Stomach (tissue), 8 donors: ENCODE measurements at regions not wholly inside any gene's neighbourhood (a gene's known extent, or its start where the extent isn't known, plus 50 kb on each side); places are given as distances from the start of the nearest gene placed in this dataset.

Experiments used
- DNase-seq, 2 donors: peaks; one replicate each; pipeline versions ENCODE4 v3.0.0 to v3.0.0-alpha.2; 2013 to 2019
- H3K27ac ChIP-seq, 5 donors: fragments of 200-600 bp in 4 of 5; sonication (generic) in 4 of 5; one replicate each; pipeline ENCODE4 v1.5.1; 2013 to 2019; ENCODE audit warnings: mild to moderate bottlenecking in 1 of 5, moderate library complexity in 1 of 5
- H3K27me3 ChIP-seq, 3 donors: fragments of 200-600 bp; sonication (generic); one replicate each; pipeline ENCODE4 v1.5.1; 2017 to 2019; ENCODE audit warnings: mixed run types in 1 of 3
- H3K36me3 ChIP-seq, 4 donors: fragments of 200-600 bp; sonication (generic); 1 replicate in 3 of 4; 2 replicates in 1 of 4; pipeline ENCODE4 v1.5.1; 2016 to 2019
- H3K4me1 ChIP-seq, 4 donors: fragments of 200-600 bp; sonication (generic); one replicate each; pipeline ENCODE4 v1.5.1; 2016 to 2019
- H3K4me3 ChIP-seq, 4 donors: fragments of 200-600 bp; sonication (generic) in 3 of 4; one replicate each; pipeline ENCODE4 v1.5.1; 2016 to 2019; ENCODE audit warnings: mild to moderate bottlenecking in 1 of 4
- H3K9me3 ChIP-seq, 4 donors: fragments of 200-600 bp; sonication (generic); one replicate each; pipeline ENCODE4 v1.5.1; 2016 to 2019
- CTCF ChIP-seq, 7 experiments: fragments of 450-650 bp in 4 of 7; fragments of 200-600 bp in 3 of 7; sonication (generic) in 3 of 7; IDR thresholded peaks; one replicate each; pipeline ENCODE4 v1.5.1; 2016 to 2019; ENCODE audit warnings: antibody characterized with exemption in 7 of 7, control low read depth in 2 of 7, mild to moderate bottlenecking in 1 of 7
- EP300 ChIP-seq: sonication (generic); formaldehyde crosslinking; IDR thresholded peaks from one replicate; pipeline ENCODE4 v1.6.1; 2017; ENCODE audit warnings: antibody characterized with exemption
- POLR2A ChIP-seq, 4 donors: fragments of 450-650 bp; IDR thresholded peaks; one replicate each; pipeline ENCODE4 v1.6.1; 2016; ENCODE audit warnings: antibody characterized with exemption in 4 of 4, control low read depth in 2 of 4, mild to moderate bottlenecking in 1 of 4, moderate library complexity in 1 of 4
- POLR2AphosphoS5 ChIP-seq, 3 donors: sonication (generic); formaldehyde crosslinking; IDR thresholded peaks; one replicate each; pipeline ENCODE4 v1.6.1; 2016; ENCODE audit warnings: antibody characterized with exemption in 3 of 3
- WGBS, 5 donors: extraction: QIAGEN DNeasy Blood & Tissue Kit in 3 of 5; methylation state at CpG; one replicate each; pipeline versions ENCODE4 v1.1.5 to v1.1.7; 2013 to 2018; 5-methylcytosine and 5-hydroxymethylcytosine counted together
- intact Hi-C: fragments of 100-400 bp; cut with DNase I; formaldehyde crosslinking; loops from one replicate; pipeline ENCODE4 v1.15.1; 2023; ENCODE audit warnings: low total_unique reads
- donor health status: healthy with polysubstance abuse.
- donor health status: Bipolar disorder and iron deficiency.
- donor health status: healthy.

DNA sequence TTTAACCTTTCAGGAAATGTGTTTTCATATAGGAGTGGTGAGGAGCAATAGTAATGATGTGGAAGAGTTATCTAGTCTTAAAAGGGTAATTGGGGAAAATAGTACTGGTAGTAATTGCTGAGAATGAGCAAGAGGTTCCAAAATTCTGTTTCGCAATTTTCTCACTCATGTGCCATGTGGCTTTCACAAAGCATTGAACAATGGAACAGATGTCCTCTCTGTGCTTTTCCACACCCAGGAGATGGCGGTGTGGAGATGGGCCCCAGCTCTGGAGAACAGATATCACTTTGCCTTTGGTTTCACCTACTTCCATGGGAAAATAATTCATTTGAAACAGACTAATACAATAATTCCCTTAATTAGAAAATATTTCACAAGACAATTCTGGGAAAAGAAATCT is 170.0 kb upstream of the SLC10A2 start:
- 86 to 92% (median 90%) methylated on average over 2 of the region's 2 CpGs for WGBS, 5 donors
- Histone ChIP-seq H3K4me1 (no peaks in the 10 kb centered on the region), H3K36me3 (no peaks in the 10 kb centered on the region), H3K27ac (no peak overlapping the region), H3K9me3 (peaks cover 0 to 14% (median 0%) of the 10 kb centered on the region in 4 donors), H3K27me3 (no peaks in the 10 kb centered on the region), H3K4me3 (no peak overlapping the region)
- no peak for DNase-seq
- intact Hi-C loops = no loop called here
- TF ChIP-seq POLR2AphosphoS5 (IDR thresholded peaks at IDR 0.05) = no peak
- TF ChIP-seq EP300 = no peak
- no peak for TF ChIP-seq CTCF (IDR thresholded peaks at IDR 0.05)
- TF ChIP-seq POLR2A (IDR thresholded peaks at IDR 0.05) = no peak

DNA sequence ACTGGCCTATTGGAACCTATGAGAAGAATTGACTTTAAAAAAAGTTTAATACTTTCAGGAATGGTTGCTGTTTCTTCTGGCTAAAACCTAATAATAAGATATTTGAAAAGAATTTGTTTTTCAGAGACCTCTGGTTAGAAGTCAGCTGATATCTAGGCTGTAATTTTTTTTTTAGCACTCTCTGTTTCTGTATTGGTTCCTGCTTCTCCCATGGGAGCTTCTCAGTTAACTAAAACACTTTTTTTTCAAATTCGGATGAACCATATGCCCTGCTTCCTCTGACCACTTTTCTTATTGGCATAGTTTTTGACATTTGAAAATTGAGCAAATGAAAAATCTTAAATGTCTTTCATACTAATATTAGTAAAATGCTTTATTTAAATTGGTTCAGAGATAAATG is 163.5 kb upstream of the SLC10A2 start:
- peaks cover 0 to 30% (median 6%) of the 10 kb centered on the region in 4 donors for H3K9me3 ChIP-seq
- DNase-seq = no peak
- H3K4me1 ChIP-seq = no peaks in the 10 kb centered on the region
- H3K4me3 ChIP-seq = no peak overlapping the region
- intact Hi-C loops = no loop called here
- TF ChIP-seq EP300 (no peak), CTCF (IDR thresholded peaks at IDR 0.05) (no peak), POLR2AphosphoS5 (IDR thresholded peaks at IDR 0.05) (no peak), POLR2A (IDR thresholded peaks at IDR 0.05) (no peak)
- WGBS, 5 donors = 77 to 93% (median 83%) methylated on average over 1 of the region's 1 CpG
- H3K27me3 ChIP-seq = no peaks in the 10 kb centered on the region
- H3K36me3 ChIP-seq = no peaks in the 10 kb centered on the region
- no peak overlapping the region for H3K27ac ChIP-seq

GRCh38 chr13:103224804-103225203 is 158.6 kb upstream of the SLC10A2 start:
- no peak for TF ChIP-seq POLR2AphosphoS5 (IDR thresholded peaks at IDR 0.05)
- TF ChIP-seq EP300 = no peak
- no peak for TF ChIP-seq CTCF (IDR thresholded peaks at IDR 0.05)
- TF ChIP-seq POLR2A (IDR thresholded peaks at IDR 0.05) = no peak
- Histone ChIP-seq H3K9me3 (peaks cover 0 to 4% (median 1%) of the 10 kb centered on the region in 4 donors), H3K4me3 (no peak overlapping the region), H3K27me3 (no peaks in the 10 kb centered on the region), H3K27ac (no peak overlapping the region), H3K36me3 (no peaks in the 10 kb centered on the region), H3K4me1 (no peaks in the 10 kb centered on the region)
- DNase-seq = no peak
- WGBS, 5 donors = 67 to 75% (median 70%) methylated on average over 4 of the region's 4 CpGs
- intact Hi-C loops = no loop called here

DNA sequence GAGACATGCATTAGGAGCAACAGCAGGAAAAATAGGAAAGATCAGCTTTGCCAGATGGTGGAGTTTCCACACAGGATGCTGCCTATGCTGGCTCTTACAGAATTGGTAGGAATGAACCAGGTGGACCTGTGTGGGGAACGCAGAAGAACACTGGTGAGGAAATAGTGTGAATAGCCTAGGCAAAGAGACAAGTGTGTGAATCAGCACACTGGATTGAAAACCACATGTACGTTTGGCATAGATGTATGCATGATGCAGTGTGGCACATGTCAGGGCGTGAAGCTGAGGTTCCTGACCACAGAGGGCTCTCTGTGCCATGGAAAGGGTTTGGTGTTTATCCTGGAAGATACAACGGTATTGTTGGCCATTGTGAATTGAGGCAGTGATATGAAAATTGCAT is 156.5 kb upstream of the SLC10A2 start:
- no peak for DNase-seq
- H3K36me3 ChIP-seq = no peaks in the 10 kb centered on the region
- no peaks in the 10 kb centered on the region for H3K4me1 ChIP-seq
- H3K27me3 ChIP-seq = no peaks in the 10 kb centered on the region
- WGBS, 5 donors = 64 to 82% (median 73%) methylated on average over 4 of the region's 4 CpGs
- TF ChIP-seq CTCF (IDR thresholded peaks at IDR 0.05) = no peak
- TF ChIP-seq EP300 = no peak
- no peak for TF ChIP-seq POLR2A (IDR thresholded peaks at IDR 0.05)
- TF ChIP-seq POLR2AphosphoS5 (IDR thresholded peaks at IDR 0.05) = no peak
- intact Hi-C loops = no loop called here
- H3K27ac ChIP-seq = no peak overlapping the region
- H3K4me3 ChIP-seq = no peak overlapping the region
- no peaks in the 10 kb centered on the region for H3K9me3 ChIP-seq
